Adrenal gland (tissue), 5 donors: ENCODE measurements at regions not wholly inside any gene's neighbourhood (a gene's known extent, or its start where the extent isn't known, plus 50 kb on each side); places are given as distances from the start of the nearest gene placed in this dataset.

Source experiments
- CTCF ChIP-seq, 6 experiments: fragments of 450-650 bp in 4 of 6; fragments of 200-600 bp in 2 of 6; sonication (generic) in 1 of 6; IDR thresholded peaks; 1 replicate in 5 of 6; 2 replicates in 1 of 6; pipeline versions ENCODE4 v1.5.1 to v1.8.0; 2016 to 2021; ENCODE audit warnings: antibody characterized with exemption in 6 of 6, mild to moderate bottlenecking in 2 of 6, moderate library complexity in 1 of 6
- POLR2A ChIP-seq, 2 donors: fragments of 450-650 bp; IDR thresholded peaks; one replicate each; pipeline ENCODE4 v1.6.1; 2017; ENCODE audit warnings: antibody characterized with exemption in 2 of 2, mild to moderate bottlenecking in 2 of 2, moderate library complexity in 1 of 2
- donor health status: DM: no; HTN: no; CAD: no.

GRCh38 chrX:46398874-46399273, 146.3 kb downstream of the ZNF674 start:
- TF ChIP-seq CTCF (IDR thresholded peaks at IDR 0.05): no peak
- TF ChIP-seq POLR2A (IDR thresholded peaks at IDR 0.05): no peak
